ENCODE measurements at regions not wholly inside any gene's neighbourhood (a gene's known extent, or its start where the extent isn't known, plus 50 kb on each side); places are given as distances from the start of the nearest gene placed in this dataset.

DNA sequence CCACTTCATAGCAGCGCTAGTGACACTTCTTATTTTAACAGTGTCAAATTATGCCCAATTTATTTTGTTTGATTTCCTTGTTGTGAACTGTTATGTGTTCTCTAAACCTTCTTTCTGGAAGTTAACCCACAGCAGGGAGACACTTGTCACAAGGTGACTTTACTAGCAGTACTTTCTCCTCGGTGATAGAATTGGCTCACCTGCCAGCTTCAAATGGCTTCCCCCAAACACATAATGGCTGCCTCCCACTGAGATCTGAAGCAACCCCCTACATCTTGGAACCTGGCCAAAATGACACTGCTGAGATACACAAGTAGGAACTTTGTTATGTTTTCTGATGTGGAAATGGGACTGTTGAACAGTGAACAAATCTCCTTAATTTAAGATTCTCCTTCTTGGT lies 238.8 kb upstream of the DPH6 start:
- TF ChIP-seq, protein P1, sequence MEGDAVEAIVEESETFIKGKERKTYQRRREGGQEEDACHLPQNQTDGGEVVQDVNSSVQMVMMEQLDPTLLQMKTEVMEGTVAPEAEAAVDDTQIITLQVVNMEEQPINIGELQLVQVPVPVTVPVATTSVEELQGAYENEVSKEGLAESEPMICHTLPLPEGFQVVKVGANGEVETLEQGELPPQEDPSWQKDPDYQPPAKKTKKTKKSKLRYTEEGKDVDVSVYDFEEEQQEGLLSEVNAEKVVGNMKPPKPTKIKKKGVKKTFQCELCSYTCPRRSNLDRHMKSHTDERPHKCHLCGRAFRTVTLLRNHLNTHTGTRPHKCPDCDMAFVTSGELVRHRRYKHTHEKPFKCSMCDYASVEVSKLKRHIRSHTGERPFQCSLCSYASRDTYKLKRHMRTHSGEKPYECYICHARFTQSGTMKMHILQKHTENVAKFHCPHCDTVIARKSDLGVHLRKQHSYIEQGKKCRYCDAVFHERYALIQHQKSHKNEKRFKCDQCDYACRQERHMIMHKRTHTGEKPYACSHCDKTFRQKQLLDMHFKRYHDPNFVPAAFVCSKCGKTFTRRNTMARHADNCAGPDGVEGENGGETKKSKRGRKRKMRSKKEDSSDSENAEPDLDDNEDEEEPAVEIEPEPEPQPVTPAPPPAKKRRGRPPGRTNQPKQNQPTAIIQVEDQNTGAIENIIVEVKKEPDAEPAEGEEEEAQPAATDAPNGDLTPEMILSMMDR (IDR thresholded peaks at IDR 0.05 in 2 of 3, conservative IDR thresholded peaks at IDR 0.05 in 1 of 3; ENCODE audit: control insufficient read depth in 2 of 3, extremely low read depth in 1 of 3, insufficient read depth in 1 of 3, low read depth in 3 of 3, low read length in 3 of 3) = no peak
- TF ChIP-seq HDAC2 (IDR thresholded peaks at IDR 0.05) (no peak), SREBF2 (IDR thresholded peaks at IDR 0.05; ENCODE audit: low read length) (no peak), TAF1 (IDR thresholded peaks at IDR 0.05; ENCODE audit: borderline replicate concordance, low read depth, low read length) (no peak), FOS (IDR thresholded peaks at IDR 0.05; ENCODE audit: borderline replicate concordance, extremely low read depth, insufficient read length) (no peak), CEBPB (IDR thresholded peaks at IDR 0.05; ENCODE audit: borderline replicate concordance in 1 of 2, low read depth in 2 of 2, low read length in 2 of 2) (no peak), POU2F2 (IDR thresholded peaks at IDR 0.05; ENCODE audit: borderline replicate concordance, low read depth, low read length) (no peak), JUNB (IDR thresholded peaks at IDR 0.05) (no peak), CHD4 (IDR thresholded peaks at IDR 0.05) (no peak), YBX1 (IDR thresholded peaks at IDR 0.05) (no peak), NRF1 (conservative IDR thresholded peaks at IDR 0.05; ENCODE audit: low read depth, low read length) (no peak), GATAD2B (conservative IDR thresholded peaks at IDR 0.05; ENCODE audit: low read depth) (no peak)

Data from GM12878 (cell line).